GM18873 (cell line): ENCODE measurements at regions not wholly inside any gene's neighbourhood (a gene's known extent, or its start where the extent isn't known, plus 50 kb on each side); places are given as distances from the start of the nearest gene placed in this dataset.
A peak's percentile ranks its signal among the peaks of the same experiment; 100 is the strongest.

ENCODE experiments used
- ATAC-seq: cut with Tn5 transposase; IDR thresholded peaks from one replicate; pipeline ENCODE4 v1.9.1; 2021; ENCODE audit warnings: mild to moderate bottlenecking, moderate library complexity, moderate number of reproducible peaks; ENCODE audit not compliant: unreplicated experiment, low FRiP score

DNA sequence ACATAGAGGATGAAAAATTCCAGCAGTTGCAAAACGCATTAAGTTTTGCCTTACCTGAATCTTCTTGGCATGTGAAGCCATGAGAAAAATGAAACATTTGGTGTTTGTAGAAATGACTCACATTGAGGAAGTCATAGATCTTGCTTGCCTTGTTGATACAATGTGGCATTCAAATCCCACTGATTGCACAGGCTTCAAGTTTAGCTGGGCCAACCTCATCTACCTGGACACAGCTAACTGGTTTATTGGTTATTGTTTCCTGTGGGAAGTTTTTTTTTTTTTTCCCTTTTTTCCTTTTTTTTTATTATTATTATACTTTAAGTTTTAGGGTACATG lies 168.9 kb upstream of the C21orf91 start:
- ATAC-seq = no peak

- ATAC-seq = no peak
Measured at GRCh38 chr21:17987382-17988101, 168.4 kb upstream of the C21orf91 start.

- ATAC-seq = no peak
Measured at GRCh38 chr21:17981060-17981740, 162.0 kb upstream of the C21orf91 start.

- no peak for ATAC-seq
Measured at GRCh38 chr21:17979763-17980162, 160.6 kb upstream of the C21orf91 start.

- no peak for ATAC-seq
Measured at GRCh38 chr21:17978895-17979294, 159.7 kb upstream of the C21orf91 start.

DNA sequence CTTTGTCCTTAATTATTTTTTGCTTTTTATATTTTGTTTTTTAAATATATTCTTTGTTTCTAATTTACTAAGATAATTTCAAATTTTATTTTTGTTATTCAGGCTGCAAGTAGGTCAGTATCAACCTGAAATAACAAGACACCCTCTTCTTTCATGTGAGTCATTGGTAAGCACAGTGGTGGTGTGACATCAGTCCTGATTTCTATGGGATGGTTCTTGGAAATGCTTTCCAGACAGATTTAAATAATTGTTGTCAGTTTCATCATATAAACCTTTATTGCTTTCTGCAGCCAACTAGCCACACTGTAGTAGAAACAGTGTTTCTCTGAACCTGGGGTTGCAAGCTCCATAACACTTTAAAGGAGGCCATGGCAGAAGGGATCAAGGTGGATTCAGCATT lies 157.5 kb upstream of the C21orf91 start:
- ATAC-seq = no peak

GRCh38 chr21:17976139-17976538 lies 157.0 kb upstream of the C21orf91 start:
- ATAC-seq = no peak

GRCh38 chr21:17967319-17967718 lies 148.2 kb upstream of the C21orf91 start:
- ATAC-seq = no peak

GRCh38 chr21:17964716-17965115 lies 145.6 kb upstream of the C21orf91 start:
- no peak for ATAC-seq

DNA sequence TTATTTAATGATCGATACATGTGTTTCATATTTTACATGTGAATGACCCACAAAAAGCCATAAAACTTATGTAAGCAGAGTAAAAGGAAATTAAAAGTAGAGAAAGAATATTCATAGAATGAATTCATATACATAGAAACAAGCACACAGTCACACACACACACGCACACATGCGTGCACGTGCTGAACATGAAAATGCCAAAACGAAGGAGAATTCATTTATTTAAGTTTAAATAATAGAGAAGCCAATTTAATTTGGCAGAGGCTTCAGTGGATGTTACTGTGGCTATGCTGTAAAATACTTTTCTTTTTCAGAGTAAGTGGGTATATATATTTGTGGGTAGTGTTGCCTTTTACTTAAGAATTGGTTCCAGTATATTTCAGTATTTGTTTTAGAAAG lies 145.0 kb upstream of the C21orf91 start:
- ATAC-seq = no peak

- ATAC-seq = no peak
Measured at GRCh38 chr21:17950591-17950990, 131.4 kb upstream of the C21orf91 start.

GRCh38 chr21:17949421-17949820 lies 130.3 kb upstream of the C21orf91 start:
- no peak for ATAC-seq

GRCh38 chr21:17947531-17947930 lies 128.4 kb upstream of the C21orf91 start:
- ATAC-seq = no peak

GRCh38 chr21:17931080-17931479 lies 111.9 kb upstream of the C21orf91 start:
- no peak for ATAC-seq

GRCh38 chr21:17930093-17930492 lies 110.9 kb upstream of the C21orf91 start:
- no peak for ATAC-seq

DNA sequence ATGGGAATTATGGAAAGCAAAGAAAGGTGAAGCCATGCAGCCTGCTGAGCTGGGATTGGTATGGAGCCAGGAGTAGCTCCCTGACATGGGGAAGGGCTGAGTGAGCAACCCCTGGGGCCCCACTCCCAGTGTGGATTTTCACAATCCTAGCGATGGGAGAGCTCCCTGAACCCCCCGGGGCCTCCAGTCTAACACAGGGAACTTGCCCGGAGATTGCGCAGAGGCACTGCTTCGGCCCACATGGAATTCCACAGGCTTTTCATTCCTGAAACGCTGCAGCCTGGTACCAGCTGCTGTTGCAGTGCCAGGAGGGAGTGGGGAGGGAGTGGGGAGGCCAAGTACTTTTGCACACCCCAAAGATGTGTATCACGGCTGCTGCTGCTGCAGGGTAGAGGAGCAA lies 110.4 kb upstream of the C21orf91 start:
- no peak for ATAC-seq

GRCh38 chr21:17925899-17926298 lies 106.7 kb upstream of the C21orf91 start:
- ATAC-seq = no peak

GRCh38 chr21:17925000-17925610 lies 105.9 kb upstream of the C21orf91 start:
- ATAC-seq = peak; percentile 97

DNA sequence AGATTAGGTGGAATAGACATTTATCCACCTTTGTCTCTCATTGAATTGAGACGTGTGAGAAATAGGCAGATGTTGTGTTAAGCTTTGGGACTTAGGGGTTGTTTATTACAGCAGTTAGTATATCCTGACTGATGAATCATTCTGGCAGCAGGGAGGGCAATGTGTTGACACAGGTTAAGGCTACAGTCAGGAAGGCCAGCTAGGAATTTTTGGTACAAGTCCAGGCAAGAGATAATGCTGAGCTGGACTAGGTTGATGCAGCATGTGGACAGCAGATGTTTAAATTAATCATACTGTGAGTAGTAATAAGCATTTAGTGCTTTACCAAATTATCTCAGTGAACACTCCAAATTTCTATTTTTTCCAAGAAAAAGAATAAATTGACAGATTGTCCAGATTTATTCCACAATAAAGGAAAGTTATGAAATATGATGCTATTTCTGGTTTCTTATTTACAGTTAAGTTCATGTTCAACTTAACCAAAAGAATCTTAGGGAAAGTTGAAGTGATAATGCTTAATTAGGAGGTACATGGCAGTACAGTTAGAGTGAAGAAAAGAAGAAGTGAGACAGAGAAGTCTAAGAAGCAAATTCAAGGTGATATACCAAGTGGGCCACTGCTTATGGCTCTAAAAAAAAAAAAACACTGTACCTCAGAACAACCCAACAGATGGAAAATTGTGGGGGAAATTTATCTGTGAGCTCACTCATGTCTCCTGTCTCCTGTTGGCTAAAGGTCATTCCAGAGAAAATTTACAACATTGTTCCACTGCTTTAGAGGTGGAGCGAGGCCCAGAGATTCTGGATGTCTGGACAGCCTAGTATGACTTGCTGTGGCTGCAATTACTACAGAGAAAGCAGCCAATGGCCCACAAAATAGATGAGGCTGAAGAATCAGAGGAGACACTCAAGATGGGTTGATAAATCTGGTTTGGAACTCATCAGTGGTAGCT lies 102.7 kb upstream of the C21orf91 start:
- no peak for ATAC-seq

DNA sequence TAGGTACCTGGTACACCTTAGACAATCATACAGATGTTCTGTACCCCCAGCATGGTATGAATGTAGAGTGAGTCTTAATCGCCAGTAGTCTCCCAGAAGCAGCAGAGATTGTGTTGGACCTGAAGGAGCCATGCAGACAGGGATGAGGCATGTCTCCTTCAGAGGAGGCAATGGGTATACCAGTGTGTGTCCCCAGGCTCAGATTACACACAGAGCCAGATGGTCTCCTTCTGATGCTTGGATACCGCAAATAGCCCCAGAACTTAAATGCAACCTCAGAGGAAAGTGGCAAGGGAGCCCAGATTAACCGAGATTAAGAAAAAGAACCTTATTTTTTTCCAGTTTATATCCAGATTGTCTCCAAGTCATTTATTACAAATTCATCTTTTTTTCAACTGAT lies 96.8 kb upstream of the C21orf91 start:
- no peak for ATAC-seq

DNA sequence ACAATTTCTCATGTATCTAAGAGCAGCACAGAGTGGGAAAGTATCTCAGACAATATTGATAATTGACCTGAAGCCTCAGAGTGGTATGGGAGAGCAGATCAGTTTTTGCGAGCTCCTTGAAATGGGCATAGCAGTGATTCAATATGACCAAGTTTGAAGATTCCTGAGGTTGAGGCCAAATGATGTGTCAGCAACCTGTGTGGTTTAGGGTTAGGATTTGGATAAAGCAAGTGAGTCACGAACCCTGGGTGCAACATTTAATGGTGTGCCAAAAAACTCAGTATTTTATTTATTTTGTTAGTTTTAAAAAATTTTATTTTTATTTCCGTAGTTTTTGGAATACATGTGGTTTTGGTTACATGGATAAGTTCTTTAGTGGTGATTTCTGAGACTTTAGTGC lies 92.5 kb upstream of the C21orf91 start:
- no peak for ATAC-seq
